ENCODE measurements at regions not wholly inside any gene's neighbourhood (a gene's known extent, or its start where the extent isn't known, plus 50 kb on each side); places are given as distances from the start of the nearest gene placed in this dataset. TPM values are rescaled to one million over a fixed set of nuclear protein-coding genes. Genes with fewer than 3 reads are reported as not detected.
"Not testable (repeated sequence)": the region's sequence is repeated elsewhere in the genome, so short reads cannot be mapped to it uniquely, and the experiment has no call there.

DNA sequence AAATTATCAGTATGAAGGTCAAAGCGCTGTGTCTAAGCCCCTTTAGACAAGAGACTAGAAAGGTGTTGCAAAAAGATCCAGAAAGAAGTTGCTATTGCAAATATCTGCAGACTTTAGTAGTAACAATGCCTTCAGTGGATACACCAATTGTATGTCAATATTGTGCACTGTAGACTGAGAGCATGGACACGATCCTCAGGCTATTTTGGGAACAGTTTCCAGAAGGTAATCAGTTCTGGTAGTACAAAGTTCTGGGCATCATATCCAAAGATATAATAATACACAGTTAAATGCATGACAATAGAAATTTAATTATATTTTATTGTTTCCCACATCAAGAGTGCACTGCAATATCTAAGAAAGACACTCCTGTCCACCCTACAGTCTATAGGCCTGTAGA is 84.1 kb upstream of the LUZP2 start:
- H3K36me3 Mint-ChIP-seq: no peaks in the 10 kb centered on the region
- no peaks in the 10 kb centered on the region for H3K9me3 Mint-ChIP-seq
- no peak overlapping the region for H3K27ac Mint-ChIP-seq
- no peak for DNase-seq (ENCODE audit: low spot score in 2 of 2, unreplicated experiment in 2 of 2)
- H3K27me3 Mint-ChIP-seq (ENCODE audit: low read depth): no peaks in the 10 kb centered on the region
- peaks cover 8% of the 10 kb centered on the region for H3K4me1 Mint-ChIP-seq
- TF ChIP-seq, protein P1, sequence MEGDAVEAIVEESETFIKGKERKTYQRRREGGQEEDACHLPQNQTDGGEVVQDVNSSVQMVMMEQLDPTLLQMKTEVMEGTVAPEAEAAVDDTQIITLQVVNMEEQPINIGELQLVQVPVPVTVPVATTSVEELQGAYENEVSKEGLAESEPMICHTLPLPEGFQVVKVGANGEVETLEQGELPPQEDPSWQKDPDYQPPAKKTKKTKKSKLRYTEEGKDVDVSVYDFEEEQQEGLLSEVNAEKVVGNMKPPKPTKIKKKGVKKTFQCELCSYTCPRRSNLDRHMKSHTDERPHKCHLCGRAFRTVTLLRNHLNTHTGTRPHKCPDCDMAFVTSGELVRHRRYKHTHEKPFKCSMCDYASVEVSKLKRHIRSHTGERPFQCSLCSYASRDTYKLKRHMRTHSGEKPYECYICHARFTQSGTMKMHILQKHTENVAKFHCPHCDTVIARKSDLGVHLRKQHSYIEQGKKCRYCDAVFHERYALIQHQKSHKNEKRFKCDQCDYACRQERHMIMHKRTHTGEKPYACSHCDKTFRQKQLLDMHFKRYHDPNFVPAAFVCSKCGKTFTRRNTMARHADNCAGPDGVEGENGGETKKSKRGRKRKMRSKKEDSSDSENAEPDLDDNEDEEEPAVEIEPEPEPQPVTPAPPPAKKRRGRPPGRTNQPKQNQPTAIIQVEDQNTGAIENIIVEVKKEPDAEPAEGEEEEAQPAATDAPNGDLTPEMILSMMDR (IDR thresholded peaks at IDR 0.05; ENCODE audit: unreplicated experiment): no peak
- no peak overlapping the region for H3K4me3 Mint-ChIP-seq

DNA sequence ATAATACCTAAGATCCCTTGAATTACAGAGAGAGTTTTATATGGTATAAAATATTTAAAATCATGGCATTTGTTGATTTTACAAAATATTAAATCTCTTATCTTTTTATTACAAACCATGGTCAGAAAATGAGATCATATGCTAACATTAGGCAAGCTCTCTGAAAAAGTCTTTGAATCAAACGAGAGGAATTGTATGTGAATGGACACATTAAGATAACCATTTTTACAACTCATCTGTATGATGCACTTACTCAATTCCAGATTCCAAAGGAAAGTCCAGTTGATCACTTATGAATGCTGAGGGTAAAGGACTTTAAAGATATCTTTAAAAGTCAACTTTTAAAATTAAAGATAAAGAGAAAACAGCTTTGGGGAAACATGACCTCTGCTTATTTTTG is 83.5 kb upstream of the LUZP2 start:
- no peaks in the 10 kb centered on the region for H3K9me3 Mint-ChIP-seq
- TF ChIP-seq, protein P1 (IDR thresholded peaks at IDR 0.05; ENCODE audit: unreplicated experiment): no peak
- no peaks in the 10 kb centered on the region for H3K27me3 Mint-ChIP-seq (ENCODE audit: low read depth)
- no peak overlapping the region for H3K27ac Mint-ChIP-seq
- H3K4me1 Mint-ChIP-seq: peaks cover 7% of the 10 kb centered on the region
- DNase-seq (ENCODE audit: low spot score in 2 of 2, unreplicated experiment in 2 of 2): no peak
- no peak overlapping the region for H3K4me3 Mint-ChIP-seq
- H3K36me3 Mint-ChIP-seq: no peaks in the 10 kb centered on the region

DNA sequence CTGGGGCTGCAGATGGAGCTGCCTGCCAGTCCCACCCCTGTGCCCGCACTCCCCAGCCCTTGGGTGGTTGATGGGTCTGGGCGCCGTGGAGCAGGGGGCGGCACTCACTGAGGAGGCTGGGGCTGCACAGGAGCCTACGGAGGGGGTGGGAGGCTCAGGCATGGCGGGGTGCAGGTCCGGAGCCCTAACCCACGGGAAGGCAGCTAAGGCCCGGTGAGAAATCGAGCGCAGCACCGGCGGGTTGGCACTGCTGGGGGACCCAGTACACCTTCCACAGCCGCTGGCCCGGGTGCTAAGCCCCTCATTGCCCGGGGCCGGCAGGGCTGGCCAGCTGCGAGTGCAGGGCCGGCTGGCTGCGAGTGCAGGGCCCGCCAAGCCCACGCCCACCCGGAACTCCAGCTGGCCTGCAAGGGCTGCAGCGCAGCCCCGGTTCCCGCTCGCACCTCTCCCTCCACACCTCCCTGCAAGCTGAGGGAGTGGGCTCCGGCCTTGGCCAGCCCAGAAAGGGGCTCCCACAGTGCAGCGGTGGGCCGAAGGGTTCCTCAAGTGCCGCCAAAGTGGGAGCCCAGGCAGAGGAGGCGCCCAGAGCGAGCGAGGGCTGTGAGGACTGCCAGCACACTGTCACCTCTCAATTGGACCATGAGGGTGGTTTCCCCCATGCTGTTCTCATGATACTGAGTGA is 80.8 kb upstream of the LUZP2 start:
- not testable (repeated sequence) for H3K4me1 Mint-ChIP-seq; H3K36me3 Mint-ChIP-seq; H3K4me3 Mint-ChIP-seq; H3K9me3 Mint-ChIP-seq; H3K27ac Mint-ChIP-seq; H3K27me3 Mint-ChIP-seq (ENCODE audit: low read depth); DNase-seq (ENCODE audit: low spot score in 2 of 2, unreplicated experiment in 2 of 2)

DNA sequence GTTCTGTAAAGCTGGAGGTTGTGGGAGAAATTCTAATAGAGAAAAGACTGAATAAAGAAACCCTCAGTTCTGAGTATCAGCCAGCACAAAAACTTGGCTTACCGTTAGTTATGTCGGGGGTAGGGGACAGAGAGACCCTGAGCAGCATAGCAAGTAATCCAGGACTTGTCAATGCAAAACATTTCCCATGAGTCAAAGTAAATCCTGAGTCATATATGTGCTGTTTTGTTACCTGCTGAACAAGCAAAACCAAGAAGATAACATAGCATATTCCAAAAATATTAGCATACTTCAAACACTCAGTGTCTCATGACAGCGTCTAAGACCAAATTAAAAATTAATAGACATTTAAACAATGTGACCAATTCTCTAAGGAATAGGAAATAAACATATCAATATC is 75.1 kb upstream of the LUZP2 start:
- TF ChIP-seq, protein P1 (IDR thresholded peaks at IDR 0.05; ENCODE audit: unreplicated experiment): no peak
- Mint-ChIP-seq H3K9me3 (peaks cover 4% of the 10 kb centered on the region), H3K27me3 (ENCODE audit: low read depth) (no peaks in the 10 kb centered on the region), H3K36me3 (no peaks in the 10 kb centered on the region), H3K27ac (peak overlapping the region; percentile 35), H3K4me3 (no peak overlapping the region), H3K4me1 (peaks cover 17% of the 10 kb centered on the region)
- no peak for DNase-seq (ENCODE audit: low spot score in 2 of 2, unreplicated experiment in 2 of 2)

DNA sequence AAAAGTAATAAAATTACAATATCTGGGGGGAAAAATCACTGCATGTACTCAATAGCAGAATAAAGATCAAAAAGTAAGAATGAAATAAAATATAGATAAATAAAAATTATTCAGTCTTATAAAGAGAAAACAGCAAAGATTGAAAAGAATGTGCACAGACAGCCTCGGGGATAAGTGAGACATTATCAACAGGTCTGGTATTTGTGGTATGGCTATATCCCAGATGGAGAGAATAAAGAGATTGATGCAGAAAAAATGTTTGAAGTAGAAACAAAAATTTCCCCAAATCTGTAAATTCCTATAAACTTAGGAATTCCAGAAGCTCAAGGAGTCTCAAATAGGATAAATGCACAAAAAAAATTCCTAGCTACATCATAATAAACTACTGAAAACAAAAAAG is 74.5 kb upstream of the LUZP2 start:
- Mint-ChIP-seq H3K4me1 (peaks cover 17% of the 10 kb centered on the region), H3K9me3 (peaks cover 4% of the 10 kb centered on the region), H3K27ac (peak overlapping the region; percentile 86), H3K4me3 (no peak overlapping the region), H3K27me3 (ENCODE audit: low read depth) (no peaks in the 10 kb centered on the region), H3K36me3 (no peaks in the 10 kb centered on the region)
- TF ChIP-seq, protein P1 (IDR thresholded peaks at IDR 0.05; ENCODE audit: unreplicated experiment): no peak
- no peak for DNase-seq (ENCODE audit: low spot score in 2 of 2, unreplicated experiment in 2 of 2)

DNA sequence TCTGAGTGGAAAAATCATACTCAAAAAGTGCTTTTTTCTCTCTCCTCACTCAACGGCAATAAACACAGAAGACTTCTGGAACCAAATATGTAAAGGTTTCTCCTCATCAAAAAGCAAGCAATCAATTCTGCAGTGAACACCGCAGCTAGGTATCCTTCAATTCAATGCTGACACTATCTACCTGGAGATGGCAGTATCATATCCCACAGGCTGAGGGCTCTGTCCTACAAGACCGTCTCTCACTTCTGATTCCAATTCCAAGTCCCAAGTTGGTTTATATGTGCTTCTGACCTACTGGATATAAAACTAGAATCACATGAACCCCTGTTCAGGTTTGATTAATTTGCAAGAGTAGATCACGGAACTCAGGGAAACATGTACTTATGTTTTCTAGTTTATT is 59.7 kb upstream of the LUZP2 start:
- Mint-ChIP-seq H3K4me3 (no peak overlapping the region), H3K4me1 (no peaks in the 10 kb centered on the region), H3K27me3 (ENCODE audit: low read depth) (no peaks in the 10 kb centered on the region), H3K9me3 (peaks cover 12% of the 10 kb centered on the region), H3K36me3 (no peaks in the 10 kb centered on the region), H3K27ac (no peak overlapping the region)
- TF ChIP-seq, protein P1 (IDR thresholded peaks at IDR 0.05; ENCODE audit: unreplicated experiment): no peak
- DNase-seq (ENCODE audit: low spot score in 2 of 2, unreplicated experiment in 2 of 2): no peak

Small RNA genes lying in the stretch of these regions (microRNA-seq; reads per million reads assigned to microRNA genes)
- not detected for gene MIR8054
